ENCODE measurements at regions not wholly inside any gene's neighbourhood (a gene's known extent, or its start where the extent isn't known, plus 50 kb on each side); places are given as distances from the start of the nearest gene placed in this dataset.

- DNase-seq (ENCODE audit: extremely low spot score), result no peak
- Histone ChIP-seq H3K27me3 (no peaks in the 10 kb centered on the region), H3K4me1 (no peaks in the 10 kb centered on the region), H3K4me3 (no peak overlapping the region), H3K36me3 (no peaks in the 10 kb centered on the region), H3K27ac (replicated peaks in 1 of 4) (no peak overlapping the region), H3K9me3 (peaks cover 0 to 19% (median 4%) of the 10 kb centered on the region in 4 donors)
- TF ChIP-seq POLR2AphosphoS5 (IDR thresholded peaks at IDR 0.05) (no peak), CTCF (IDR thresholded peaks at IDR 0.05) (no peak), EP300 (IDR thresholded peaks at IDR 0.05) (no peak), POLR2A (IDR thresholded peaks at IDR 0.05; ENCODE audit: low read depth) (no peak)
- WGBS, result 81% methylated on average over 6 of the region's 6 CpGs
- intact Hi-C loops (cut with DNase I), result no loop called here
Observed at GRCh38 chr9:107954312-107954711, 464.7 kb upstream of the KLF4 start.

- DNase-seq (ENCODE audit: extremely low spot score), result no peak
- intact Hi-C loops (cut with DNase I), result no loop called here
- TF ChIP-seq POLR2A (IDR thresholded peaks at IDR 0.05; ENCODE audit: low read depth) (no peak), POLR2AphosphoS5 (IDR thresholded peaks at IDR 0.05) (no peak), EP300 (IDR thresholded peaks at IDR 0.05) (no peak), CTCF (IDR thresholded peaks at IDR 0.05) (no peak)
- Histone ChIP-seq H3K27ac (replicated peaks in 1 of 4) (no peak overlapping the region), H3K36me3 (no peaks in the 10 kb centered on the region), H3K4me1 (no peaks in the 10 kb centered on the region), H3K27me3 (no peaks in the 10 kb centered on the region), H3K4me3 (no peak overlapping the region), H3K9me3 (peaks cover 0 to 19% (median 4%) of the 10 kb centered on the region in 4 donors)
- WGBS, result 75% methylated on average over 4 of the region's 4 CpGs
Observed at GRCh38 chr9:107953556-107954125, 464.1 kb upstream of the KLF4 start.

GRCh38 chr9:107952773-107953172, 463.2 kb upstream of the KLF4 start:
- TF ChIP-seq POLR2A (IDR thresholded peaks at IDR 0.05; ENCODE audit: low read depth) (no peak), POLR2AphosphoS5 (IDR thresholded peaks at IDR 0.05) (no peak), CTCF (IDR thresholded peaks at IDR 0.05) (no peak), EP300 (IDR thresholded peaks at IDR 0.05) (no peak)
- Histone ChIP-seq H3K4me3 (no peak overlapping the region), H3K36me3 (no peaks in the 10 kb centered on the region), H3K4me1 (no peaks in the 10 kb centered on the region), H3K27ac (replicated peaks in 1 of 4) (no peak overlapping the region), H3K9me3 (peaks cover 0 to 19% (median 4%) of the 10 kb centered on the region in 4 donors), H3K27me3 (no peaks in the 10 kb centered on the region)
- DNase-seq (ENCODE audit: extremely low spot score), result no peak
- intact Hi-C loops (cut with DNase I), result no loop called here
- WGBS, result 80% methylated on average over 1 of the region's 1 CpG

GRCh38 chr9:107951511-107951910, 461.9 kb upstream of the KLF4 start:
- intact Hi-C loops (cut with DNase I), result no loop called here
- Histone ChIP-seq H3K4me3 (no peak overlapping the region), H3K4me1 (no peaks in the 10 kb centered on the region), H3K27me3 (no peaks in the 10 kb centered on the region), H3K27ac (replicated peaks in 1 of 4) (no peak overlapping the region), H3K36me3 (no peaks in the 10 kb centered on the region), H3K9me3 (peaks cover 0 to 19% (median 4%) of the 10 kb centered on the region in 4 donors)
- DNase-seq (ENCODE audit: extremely low spot score), result no peak
- TF ChIP-seq POLR2A (IDR thresholded peaks at IDR 0.05; ENCODE audit: low read depth) (no peak), POLR2AphosphoS5 (IDR thresholded peaks at IDR 0.05) (no peak)
- 86% methylated on average over 2 of the region's 2 CpGs for WGBS

GRCh38 chr9:107949061-107949460, 459.5 kb upstream of the KLF4 start:
- no peak for TF ChIP-seq EP300 (IDR thresholded peaks at IDR 0.05)
- no peak for TF ChIP-seq POLR2AphosphoS5 (IDR thresholded peaks at IDR 0.05)
- no peak for TF ChIP-seq POLR2A (IDR thresholded peaks at IDR 0.05; ENCODE audit: low read depth)
- TF ChIP-seq CTCF (IDR thresholded peaks at IDR 0.05), result no peak
- intact Hi-C loops (cut with DNase I), result no loop called here
- Histone ChIP-seq H3K4me1 (no peaks in the 10 kb centered on the region), H3K27me3 (no peaks in the 10 kb centered on the region), H3K9me3 (peaks cover 0 to 19% (median 4%) of the 10 kb centered on the region in 4 donors), H3K27ac (replicated peaks in 1 of 4) (no peak overlapping the region), H3K4me3 (no peak overlapping the region), H3K36me3 (no peaks in the 10 kb centered on the region)
- no peak for DNase-seq (ENCODE audit: extremely low spot score)
- WGBS, result 76% methylated on average over 4 of the region's 4 CpGs
